RCC 7860 (cell line): ENCODE measurements at regions not wholly inside any gene's neighbourhood (a gene's known extent, or its start where the extent isn't known, plus 50 kb on each side); places are given as distances from the start of the nearest gene placed in this dataset.
A peak's percentile ranks its signal among the peaks of the same experiment; 100 is the strongest.

Experiments
- DNase-seq: peaks from one replicate; pipeline ENCODE4 v3.0.0-alpha.2; 2015; ENCODE audit warnings: low spot score
- FAIRE-seq: peaks from 2 replicates; lab custom pipeline; 2012; peaks lifted over from hg19 to GRCh38; lab: Jason Lieb, UNC

DNA sequence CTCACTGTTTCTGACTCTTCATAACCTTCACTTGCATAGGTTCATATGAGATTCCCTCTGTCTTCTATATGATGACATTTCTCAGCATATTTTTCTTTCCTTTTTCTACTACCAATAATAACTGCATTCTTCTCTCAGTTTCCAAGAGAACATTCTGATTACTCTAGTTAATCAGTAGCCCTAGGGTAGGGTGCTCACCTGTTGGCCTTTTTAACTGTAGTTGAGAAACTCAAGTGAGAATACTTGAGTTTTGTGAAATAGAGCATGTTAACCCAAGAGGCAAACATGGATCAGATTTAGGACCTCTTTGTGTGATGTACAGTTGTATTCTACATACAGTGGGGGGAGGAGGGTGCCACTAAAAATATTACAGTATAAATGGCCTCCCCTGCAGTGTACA is 308.0 kb downstream of the CMPK2 start:
- DNase-seq: no peak
- no peak for FAIRE-seq

DNA sequence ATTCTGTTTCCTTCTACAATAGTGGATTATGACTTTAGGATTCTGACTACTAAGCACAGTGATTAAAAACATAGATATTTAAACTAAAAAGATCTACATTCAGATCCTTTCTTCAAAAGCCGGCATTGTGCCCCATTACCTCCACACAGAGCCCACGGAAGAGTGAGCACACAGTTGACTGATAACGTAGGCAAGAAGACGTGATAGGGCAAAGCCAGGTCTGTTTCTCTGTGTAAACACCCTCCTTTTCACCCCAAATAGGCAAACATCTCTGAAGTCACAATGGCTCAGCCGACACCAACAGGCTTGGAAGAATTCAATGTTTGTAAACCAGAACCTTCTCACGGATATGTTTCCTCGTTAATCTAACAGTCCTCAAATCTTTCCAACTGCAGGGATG is 302.9 kb downstream of the CMPK2 start:
- no peak for FAIRE-seq
- DNase-seq: no peak

DNA sequence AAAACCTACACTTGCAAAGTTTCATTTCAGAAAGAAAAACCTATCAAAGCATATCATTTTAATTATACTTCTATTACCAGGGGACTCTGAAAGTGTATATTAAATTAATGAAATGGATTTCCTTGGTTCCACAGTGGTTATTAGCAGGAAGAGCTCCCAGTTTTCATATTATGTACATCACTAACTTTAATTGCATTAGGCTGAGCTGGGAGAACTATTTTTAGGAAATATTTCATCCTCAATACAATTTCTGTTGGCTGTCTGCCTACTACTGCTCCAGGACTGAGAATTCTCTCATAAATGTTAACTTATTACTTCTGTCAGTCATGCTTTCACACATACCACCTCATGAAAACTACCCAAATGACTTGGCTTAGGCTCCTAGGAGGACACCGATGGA is 301.4 kb downstream of the CMPK2 start:
- DNase-seq: no peak
- FAIRE-seq: no peak

DNA sequence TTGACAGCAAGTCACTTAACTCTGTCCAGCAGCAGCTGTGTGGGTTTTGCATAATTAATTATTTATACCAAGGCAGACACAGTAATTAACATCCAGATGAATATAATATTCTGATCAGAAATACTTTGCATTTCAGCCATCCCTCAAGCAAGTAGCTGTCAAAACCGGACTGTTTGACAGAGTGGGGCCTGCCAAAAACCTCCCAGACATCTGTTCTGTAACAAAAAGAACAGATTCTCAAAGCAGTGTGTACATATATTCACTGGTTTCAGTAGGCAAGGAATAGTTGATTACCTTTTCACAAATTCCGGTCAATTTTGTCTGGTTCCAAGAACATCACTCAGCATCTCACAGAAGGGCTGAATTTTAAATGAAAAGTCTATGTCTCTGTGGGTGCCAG is 291.6 kb downstream of the CMPK2 start:
- no peak for FAIRE-seq
- no peak for DNase-seq

- DNase-seq (no peak), FAIRE-seq (no peak)
These were observed 289.4 kb downstream of the CMPK2 start for GRCh38 chr2:6576302-6576701.

GRCh38 chr2:6577960-6578359 is 287.7 kb downstream of the CMPK2 start:
- FAIRE-seq (no peak), DNase-seq (no peak)

GRCh38 chr2:6578416-6578815 is 287.3 kb downstream of the CMPK2 start:
- FAIRE-seq (no peak), DNase-seq (no peak)

DNA sequence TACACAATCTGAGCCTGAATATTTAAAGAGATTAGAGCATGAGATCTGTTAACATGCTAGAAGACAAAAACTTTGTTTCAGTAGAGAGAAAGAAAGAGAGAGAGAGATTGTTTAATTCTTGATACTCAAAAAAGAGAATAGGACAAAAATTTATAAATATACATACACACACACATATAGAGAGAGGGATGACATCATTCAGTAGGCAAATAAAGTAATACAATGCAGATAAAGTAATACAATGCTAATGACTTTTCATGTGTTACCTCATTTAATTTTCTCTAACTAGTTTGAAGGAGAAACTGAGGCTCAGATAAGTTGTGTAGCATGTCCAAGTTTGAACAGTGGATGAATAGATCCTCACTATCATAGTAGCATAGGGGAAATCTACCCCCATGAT is 286.4 kb downstream of the CMPK2 start:
- DNase-seq (no peak), FAIRE-seq (no peak)

DNA sequence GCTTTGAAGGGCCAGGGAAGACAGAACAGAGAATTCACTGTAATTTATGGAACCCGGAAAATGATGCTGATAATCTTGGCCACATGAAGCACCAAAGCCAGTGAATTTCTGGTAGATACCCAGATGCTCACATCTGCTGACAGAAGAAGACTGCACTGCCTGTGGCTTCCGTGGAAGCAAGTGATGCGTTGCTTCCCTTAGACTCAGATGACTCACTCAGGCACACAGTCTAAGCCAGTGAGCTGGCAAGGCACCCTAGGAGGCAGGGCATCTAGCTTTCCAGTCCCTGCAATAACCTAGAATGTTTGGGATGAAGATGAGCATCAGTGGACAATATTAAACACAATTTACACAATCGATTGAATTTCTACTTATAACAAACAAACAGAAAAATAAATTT is 284.7 kb downstream of the CMPK2 start:
- DNase-seq: peak; percentile 42
- FAIRE-seq: no peak

GRCh38 chr2:6589150-6589549 is 276.6 kb downstream of the CMPK2 start:
- no peak for DNase-seq
- no peak for FAIRE-seq

GRCh38 chr2:6590442-6590841 is 275.3 kb downstream of the CMPK2 start:
- FAIRE-seq (no peak), DNase-seq (no peak)

GRCh38 chr2:6602471-6602870 is 263.2 kb downstream of the CMPK2 start:
- no peak for FAIRE-seq
- DNase-seq: no peak

- no peak for DNase-seq
- FAIRE-seq: no peak
These were observed 259.7 kb downstream of the CMPK2 start for GRCh38 chr2:6605836-6606505.

- DNase-seq (no peak), FAIRE-seq (no peak)
These were observed 247.9 kb downstream of the CMPK2 start for GRCh38 chr2:6617794-6618193.

DNA sequence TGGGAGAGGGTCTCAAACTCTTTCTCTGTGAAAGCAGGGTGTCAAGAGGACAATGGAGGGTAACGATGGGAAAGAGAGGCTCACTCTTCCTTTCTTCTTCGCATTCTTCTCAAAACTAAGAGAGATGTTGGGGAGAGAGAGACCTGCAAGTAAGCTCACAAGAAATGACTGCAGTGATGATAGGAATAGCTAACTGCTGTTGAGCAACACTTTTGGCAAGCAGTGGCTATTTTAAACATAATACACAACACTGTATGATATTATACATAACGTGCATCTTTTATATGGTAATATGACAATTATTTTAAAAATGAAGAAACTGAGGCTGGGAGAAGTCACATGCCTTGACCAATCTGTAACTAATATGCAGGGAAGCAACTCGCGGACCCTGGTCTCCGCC is 247.5 kb downstream of the CMPK2 start:
- DNase-seq: no peak
- no peak for FAIRE-seq

DNA sequence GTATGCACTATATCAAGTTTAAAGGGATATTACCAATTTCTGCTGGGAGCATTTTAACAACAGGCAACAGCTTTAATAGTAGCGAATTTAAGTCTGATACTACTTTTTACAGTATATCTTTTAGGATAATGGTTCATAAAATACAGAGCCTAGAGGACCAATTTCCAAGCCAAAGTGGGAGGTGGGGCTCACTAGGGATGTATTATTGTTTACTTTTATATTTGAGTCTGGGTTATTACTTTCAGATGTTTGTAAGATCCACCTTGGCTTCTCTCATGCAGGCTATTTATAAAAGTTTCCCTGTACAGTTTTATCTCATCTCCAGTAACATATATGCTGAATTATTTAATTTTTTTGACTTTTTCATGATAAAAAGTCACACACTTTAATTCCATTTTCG is 242.0 kb downstream of the CMPK2 start:
- DNase-seq (no peak), FAIRE-seq (no peak)

DNA sequence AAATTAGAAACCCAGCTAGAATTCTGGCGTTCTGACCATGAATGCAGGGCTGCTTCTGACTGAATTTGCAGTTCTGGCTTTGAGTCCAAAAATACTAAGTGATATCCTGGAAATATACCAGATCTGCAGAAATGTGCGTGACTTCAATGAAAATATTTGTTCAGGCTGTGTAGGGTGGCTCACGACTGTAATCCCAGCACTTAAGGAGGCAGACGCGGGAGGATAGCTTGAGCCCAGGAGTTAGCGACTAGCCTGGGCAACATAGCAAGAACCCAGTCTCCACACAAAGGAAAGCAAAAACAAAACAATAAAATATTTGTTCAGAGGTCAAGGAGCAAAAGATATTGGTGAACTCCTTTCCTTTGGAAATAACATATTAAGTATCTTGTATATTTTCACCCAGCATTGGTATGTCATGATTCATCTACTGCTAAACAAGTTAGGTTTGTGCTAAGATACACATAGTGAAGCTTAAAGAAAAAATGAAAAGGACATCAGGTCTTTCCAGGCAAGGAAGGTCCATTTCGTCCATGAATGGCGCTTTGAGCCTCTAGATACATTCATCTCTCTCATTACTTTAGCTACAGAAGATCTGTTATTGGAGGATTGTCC is 239.2 kb downstream of the CMPK2 start:
- FAIRE-seq (no peak), DNase-seq (no peak)

GRCh38 chr2:6627316-6627715 is 238.4 kb downstream of the CMPK2 start:
- no peak for DNase-seq
- no peak for FAIRE-seq

DNA sequence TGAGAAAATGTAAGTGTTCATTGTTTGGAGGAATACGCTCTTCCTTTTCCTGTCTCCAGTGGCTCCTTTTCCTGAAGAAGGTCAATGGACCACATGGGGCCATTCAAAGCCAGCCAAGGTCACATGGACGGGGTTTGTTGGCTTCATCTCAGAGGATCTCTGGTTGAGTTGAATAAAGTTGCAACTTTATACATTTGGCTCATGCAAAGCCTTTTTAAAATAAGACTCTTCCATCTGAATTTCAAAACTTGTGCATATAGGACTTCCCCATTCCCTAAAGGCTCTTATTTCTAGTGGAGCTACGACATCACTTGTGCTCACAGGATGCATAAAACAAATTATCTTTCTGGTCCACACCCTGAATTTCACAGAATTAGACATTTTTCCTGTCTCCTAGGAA is 235.5 kb downstream of the CMPK2 start:
- DNase-seq: no peak
- no peak for FAIRE-seq

DNA sequence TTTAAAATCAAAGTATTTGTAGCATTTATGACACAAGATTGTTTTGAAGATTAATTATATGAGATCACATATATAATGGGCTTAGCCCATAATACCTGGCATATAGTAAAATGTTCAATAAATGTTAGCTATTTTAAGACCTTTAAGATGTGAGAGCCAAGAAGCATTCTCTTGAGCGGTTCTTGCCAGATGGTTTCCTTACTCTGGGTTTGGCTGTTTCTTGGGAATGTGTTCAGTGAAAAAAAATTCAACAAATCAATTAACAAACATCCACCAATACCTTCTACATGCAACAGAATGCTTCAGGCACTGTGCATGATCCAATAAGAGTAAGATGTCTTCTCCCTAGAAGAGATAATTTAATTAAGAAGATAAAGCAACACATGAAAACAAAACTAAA is 230.4 kb downstream of the CMPK2 start:
- DNase-seq (no peak), FAIRE-seq (no peak)

DNA sequence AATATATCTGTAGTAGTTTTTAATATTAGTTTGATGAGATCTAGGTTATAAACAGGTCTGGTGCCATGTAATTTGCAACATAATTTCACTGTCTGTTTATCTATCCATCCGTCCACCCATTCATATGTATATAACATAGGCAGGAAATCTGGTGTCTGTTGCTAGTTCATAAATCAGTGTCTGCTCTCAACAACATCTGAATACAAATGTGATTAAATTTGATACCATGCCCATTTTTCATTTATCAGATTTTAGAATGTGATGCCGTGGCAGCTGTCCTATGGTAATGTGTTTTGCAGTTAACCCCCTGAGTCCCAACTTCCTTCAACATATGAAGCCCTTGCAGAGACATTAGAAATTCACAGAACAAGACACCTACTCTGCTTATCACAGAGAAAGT is 228.4 kb downstream of the CMPK2 start:
- no peak for FAIRE-seq
- DNase-seq: no peak

- FAIRE-seq: no peak
- no peak for DNase-seq
These were observed 225.6 kb downstream of the CMPK2 start for GRCh38 chr2:6639929-6640620.
